ENCODE measurements at regions not wholly inside any gene's neighbourhood (a gene's known extent, or its start where the extent isn't known, plus 50 kb on each side); places are given as distances from the start of the nearest gene placed in this dataset.

DNA sequence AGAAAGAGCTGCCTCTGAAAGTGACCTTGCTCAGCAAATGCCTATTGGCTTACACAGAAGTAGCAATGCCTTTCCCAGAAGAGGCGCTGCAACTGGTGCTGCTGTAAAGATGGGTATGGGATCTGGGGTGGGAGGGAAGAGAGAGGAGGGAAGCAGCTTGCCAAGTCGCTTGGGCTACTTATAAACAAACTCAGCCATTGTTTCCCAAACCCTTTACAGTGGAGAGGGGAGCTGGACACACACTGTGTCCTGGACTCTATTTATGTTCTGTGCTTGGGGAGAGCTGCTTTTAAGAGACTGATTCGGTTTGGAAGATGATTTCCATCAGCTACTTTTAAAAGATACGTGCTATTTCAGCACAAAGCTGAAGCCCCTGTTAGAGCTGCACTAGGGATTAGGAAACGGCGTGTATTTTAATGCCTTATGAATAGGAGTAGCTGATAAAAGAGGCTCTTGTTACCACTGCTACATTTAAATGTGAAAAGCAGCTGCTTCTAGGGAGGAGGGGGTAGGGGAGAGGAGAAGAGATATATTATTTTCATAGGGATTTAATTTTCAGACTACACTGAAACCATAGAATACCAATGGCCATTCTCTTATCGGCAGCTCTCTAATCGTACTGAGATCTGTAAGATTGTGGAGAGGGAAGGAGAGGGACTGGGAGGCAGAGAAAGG is 440.6 kb downstream of the MCTP2 start:
- DNase-seq (ENCODE audit: low read depth in 4 of 4, low spot score in 3 of 4): peak in 1 of 4 donors; percentile 12

GRCh38 chr15:94673801-94674200 is 442.4 kb downstream of the MCTP2 start:
- no peak for DNase-seq (ENCODE audit: low read depth in 4 of 4, low spot score in 3 of 4)

- DNase-seq (ENCODE audit: low read depth in 4 of 4, low spot score in 3 of 4): peak in 1 of 4 donors; percentile 18
Measured at GRCh38 chr15:94674296-94674695, 442.9 kb downstream of the MCTP2 start.

GRCh38 chr15:94677202-94677790 is 445.9 kb downstream of the MCTP2 start:
- DNase-seq (ENCODE audit: low read depth in 4 of 4, low spot score in 3 of 4): no peak

DNA sequence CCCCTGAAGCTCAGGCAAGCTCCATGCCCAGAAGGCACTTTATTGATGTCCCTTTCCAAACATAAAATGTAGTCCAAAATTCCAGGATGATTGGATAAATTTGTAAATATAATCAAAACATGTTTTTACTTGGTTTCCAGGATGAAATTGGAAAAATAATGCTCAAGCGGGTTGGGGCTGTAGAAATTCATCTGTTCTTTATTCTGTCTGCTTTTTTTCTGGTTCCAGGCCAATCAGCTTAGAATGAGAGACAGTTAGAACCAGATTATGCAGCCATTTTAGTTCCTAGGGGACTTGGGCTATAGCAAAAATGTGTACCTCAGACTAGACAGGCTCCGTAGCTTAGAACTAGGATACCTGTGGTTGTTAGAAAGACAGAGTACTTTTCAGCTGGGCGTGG is 450.8 kb downstream of the MCTP2 start:
- DNase-seq (ENCODE audit: low read depth in 4 of 4, low spot score in 3 of 4): no peak

- no peak for DNase-seq (ENCODE audit: low read depth in 4 of 4, low spot score in 3 of 4)
Measured at GRCh38 chr15:94683902-94684301, 452.5 kb downstream of the MCTP2 start.

GRCh38 chr15:94691169-94691568 is 459.8 kb downstream of the MCTP2 start:
- no peak for DNase-seq (ENCODE audit: low read depth in 4 of 4, low spot score in 3 of 4)

GRCh38 chr15:94692710-94693109 is 461.3 kb downstream of the MCTP2 start:
- no peak for DNase-seq (ENCODE audit: low read depth in 4 of 4, low spot score in 3 of 4)

GRCh38 chr15:94700211-94700610 is 468.9 kb downstream of the MCTP2 start:
- no peak for DNase-seq (ENCODE audit: low read depth in 4 of 4, low spot score in 3 of 4)

DNA sequence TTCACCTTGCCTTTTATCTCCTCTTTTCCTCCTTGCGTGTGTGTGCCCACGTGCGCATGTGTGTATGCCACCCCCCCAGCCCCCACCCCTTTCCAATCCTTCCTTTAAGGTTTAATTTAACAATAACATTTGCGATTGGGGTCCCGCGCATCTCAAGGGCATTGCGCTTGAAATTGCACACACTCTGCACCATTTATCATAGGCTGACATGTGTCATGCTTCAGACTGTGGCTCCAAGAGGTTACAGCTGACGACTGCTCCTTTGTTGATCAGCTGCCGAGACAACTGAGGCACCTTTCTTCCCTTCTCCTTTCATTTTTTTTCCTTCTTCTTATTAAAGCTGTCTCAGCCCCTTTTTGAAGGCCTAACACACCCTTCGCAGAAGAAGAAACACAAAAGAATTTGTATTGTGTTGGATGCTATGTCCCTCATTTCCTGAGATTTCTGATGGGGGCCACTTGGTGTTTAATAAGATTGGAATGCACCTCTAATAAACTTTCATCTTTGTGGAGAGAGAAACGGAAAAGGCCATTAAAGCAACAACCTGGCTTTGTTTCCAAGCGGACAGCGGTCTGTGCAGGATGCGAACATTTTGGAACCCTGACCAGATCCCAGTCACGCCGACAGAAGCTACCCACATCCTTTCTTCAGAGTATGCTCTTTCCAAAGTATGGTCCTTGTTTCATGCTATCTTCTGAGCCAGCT is 470.1 kb downstream of the MCTP2 start:
- DNase-seq (ENCODE audit: low read depth in 4 of 4, low spot score in 3 of 4): no peak

DNA sequence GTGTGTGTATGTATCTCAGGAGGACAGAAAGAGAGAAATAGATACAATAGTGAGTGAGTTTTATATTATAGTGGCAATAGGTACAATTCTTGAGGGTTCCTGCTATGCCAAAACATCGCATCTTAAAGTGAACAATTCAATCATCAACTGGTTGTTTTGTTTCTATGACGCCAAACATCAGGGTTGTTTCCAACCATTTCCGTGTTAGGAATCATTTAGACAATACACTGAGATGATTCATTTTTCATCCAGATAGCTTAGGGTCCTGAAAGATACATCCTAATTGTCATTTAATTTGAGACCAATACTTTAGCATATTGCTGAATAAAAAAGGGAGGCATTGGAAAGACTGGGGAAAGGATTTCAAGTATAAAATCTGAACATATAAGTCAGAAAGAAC is 472.2 kb downstream of the MCTP2 start:
- DNase-seq (ENCODE audit: low read depth in 4 of 4, low spot score in 3 of 4): no peak

DNA sequence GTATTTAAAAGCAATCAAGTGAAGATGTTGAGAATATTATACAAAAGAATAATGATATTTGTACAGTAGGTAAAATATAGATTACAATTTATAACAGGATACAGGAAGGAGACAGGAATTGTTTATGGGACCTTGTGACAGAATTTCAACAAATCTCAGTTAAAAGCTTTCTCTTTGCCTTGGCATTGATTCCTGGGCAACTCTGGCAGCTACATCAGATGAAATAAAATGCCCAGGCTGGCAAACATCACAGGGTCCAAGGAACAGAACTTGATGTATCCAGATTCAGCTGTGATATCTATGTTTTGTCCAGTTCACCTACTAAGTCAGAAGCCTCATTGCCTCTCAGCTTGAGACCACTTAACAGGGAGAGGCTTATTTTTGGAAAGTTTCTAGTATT is 473.1 kb downstream of the MCTP2 start:
- no peak for DNase-seq (ENCODE audit: low read depth in 4 of 4, low spot score in 3 of 4)

DNA sequence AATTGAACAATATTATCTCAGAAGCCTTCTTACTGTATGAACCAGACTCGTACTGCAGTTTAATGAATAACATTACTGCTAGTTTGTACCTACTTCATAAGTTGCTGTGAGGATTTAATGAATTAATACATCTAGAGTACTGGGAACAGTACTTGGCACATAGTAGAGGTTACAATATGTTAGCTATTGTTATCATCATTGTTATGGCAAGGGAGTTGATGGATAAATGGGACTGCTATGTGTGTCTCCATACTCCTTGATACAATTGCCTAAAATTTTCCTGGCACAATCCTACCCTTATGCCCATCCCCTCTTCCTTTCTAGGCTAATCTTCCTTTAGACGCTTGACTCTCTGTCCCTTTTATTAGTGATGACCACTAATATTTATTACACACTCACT is 473.6 kb downstream of the MCTP2 start:
- DNase-seq (ENCODE audit: low read depth in 4 of 4, low spot score in 3 of 4): no peak

DNA sequence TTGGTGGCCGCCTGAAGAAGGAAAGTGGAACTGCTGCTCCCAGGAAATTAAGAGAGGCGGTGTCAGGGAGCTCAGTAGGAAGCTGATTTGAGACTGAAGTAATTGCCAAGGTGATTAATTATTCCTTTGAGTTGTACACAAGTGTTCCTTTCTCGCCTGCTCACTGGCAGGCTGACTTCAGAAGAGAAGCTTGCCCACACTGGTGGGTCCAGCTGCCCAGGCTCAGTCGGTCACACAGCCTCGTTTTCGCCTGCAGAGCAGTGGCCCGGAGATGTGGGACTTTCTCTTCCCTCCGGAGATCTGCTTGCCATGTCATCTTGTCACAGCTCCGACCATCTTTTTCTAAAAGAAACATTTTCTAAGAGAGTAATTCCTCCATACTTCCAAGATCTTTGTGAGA is 478.0 kb downstream of the MCTP2 start:
- no peak for DNase-seq (ENCODE audit: low read depth in 4 of 4, low spot score in 3 of 4)

- DNase-seq (ENCODE audit: low read depth in 4 of 4, low spot score in 3 of 4): no peak
Measured at GRCh38 chr15:94722024-94722636, 490.8 kb downstream of the MCTP2 start.

DNA sequence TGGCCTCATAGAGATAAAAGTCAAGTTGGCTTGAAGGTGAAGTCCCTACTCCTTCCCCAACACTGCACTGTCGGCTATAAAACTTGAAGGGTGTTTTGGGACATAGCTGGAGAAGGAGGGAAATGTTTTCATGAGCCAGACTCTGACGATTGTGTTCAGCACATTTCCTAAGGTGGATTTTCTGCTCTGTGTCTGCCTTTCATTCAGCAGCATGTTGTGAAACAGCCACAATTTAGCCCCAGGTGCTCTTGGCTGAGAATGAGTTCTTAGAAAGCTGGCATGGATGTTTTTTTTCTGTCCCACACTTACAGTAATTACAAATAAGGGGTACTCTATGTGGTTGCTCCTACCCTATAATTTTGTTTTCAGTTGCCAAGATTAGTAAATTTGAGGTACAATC is 492.4 kb downstream of the MCTP2 start:
- DNase-seq (ENCODE audit: low read depth in 4 of 4, low spot score in 3 of 4): no peak

DNA sequence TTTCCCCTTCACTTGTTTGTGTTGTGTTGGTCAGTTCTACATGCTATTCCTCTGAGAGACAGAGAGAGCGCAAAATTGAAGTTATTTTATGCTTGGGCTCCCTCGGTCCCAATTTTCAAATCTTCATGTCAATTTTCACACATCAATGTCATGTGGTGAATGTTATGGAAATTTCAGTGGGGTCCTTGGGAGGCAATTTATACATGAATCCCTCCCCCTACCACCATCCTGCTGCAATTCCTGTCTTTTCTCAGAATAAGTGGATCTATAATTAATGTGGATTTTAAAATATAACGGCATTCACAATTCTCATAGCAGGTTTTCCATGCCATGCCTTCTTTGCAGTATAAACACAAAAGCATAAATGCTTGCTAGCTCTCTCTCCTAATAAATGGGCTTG is 499.9 kb downstream of the MCTP2 start:
- no peak for DNase-seq (ENCODE audit: low read depth in 4 of 4, low spot score in 3 of 4)

- no peak for DNase-seq (ENCODE audit: low read depth in 4 of 4, low spot score in 3 of 4)
Measured at GRCh38 chr15:94734460-94734859, 503.1 kb downstream of the MCTP2 start.

DNA sequence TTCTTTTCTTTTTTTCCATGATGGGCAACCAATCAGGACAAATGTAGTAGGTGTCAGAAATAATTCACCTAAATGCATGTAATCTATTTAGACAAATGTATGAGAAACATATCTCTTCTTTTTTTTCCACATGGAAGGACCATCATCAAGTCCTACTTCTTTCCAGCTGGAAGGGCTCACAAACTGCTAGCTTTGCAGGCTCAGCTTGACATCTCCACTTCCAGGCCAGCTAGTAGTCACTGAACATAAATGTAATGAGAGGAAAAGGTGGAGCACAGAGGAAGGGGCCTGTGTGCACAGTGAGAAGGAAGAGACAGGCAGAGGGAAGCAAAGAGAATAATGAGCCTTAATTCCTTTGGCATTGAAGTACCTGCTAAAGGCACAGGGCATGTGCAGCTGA is 504.9 kb downstream of the MCTP2 start:
- no peak for DNase-seq (ENCODE audit: low read depth in 4 of 4, low spot score in 3 of 4)

GRCh38 chr15:94739639-94740038 is 508.3 kb downstream of the MCTP2 start:
- DNase-seq (ENCODE audit: low read depth in 4 of 4, low spot score in 3 of 4): no peak

GRCh38 chr15:94740469-94740868 is 509.1 kb downstream of the MCTP2 start:
- no peak for DNase-seq (ENCODE audit: low read depth in 4 of 4, low spot score in 3 of 4)

GRCh38 chr15:94743668-94744067 is 512.3 kb downstream of the MCTP2 start:
- DNase-seq (ENCODE audit: low read depth in 4 of 4, low spot score in 3 of 4): no peak
